Vagina (tissue), 2 donors: ENCODE measurements at regions not wholly inside any gene's neighbourhood (a gene's known extent, or its start where the extent isn't known, plus 50 kb on each side); places are given as distances from the start of the nearest gene placed in this dataset.

Experiments
- DNase-seq, 2 donors: peaks; one replicate each; pipeline ENCODE4 v3.0.0-alpha.2; 2017; ENCODE audit errors: extremely low spot score in 2 of 2
- H3K27ac ChIP-seq: fragments of 200-600 bp; sonication (generic); one replicate; pipeline ENCODE4 v1.5.1; 2019
- H3K27me3 ChIP-seq: fragments of 200-600 bp; sonication (generic); one replicate; pipeline ENCODE4 v1.5.1; 2019
- H3K36me3 ChIP-seq, 2 donors: fragments of 200-600 bp; sonication (generic); one replicate each; pipeline ENCODE4 v1.5.1; 2017 to 2019
- H3K4me1 ChIP-seq: fragments of 200-600 bp; sonication (generic); one replicate; pipeline ENCODE4 v1.5.1; 2019
- H3K4me3 ChIP-seq, 2 donors: fragments of 200-600 bp; sonication (generic); 1 replicate in 1 of 2; 2 replicates in 1 of 2; pipeline ENCODE4 v1.5.1; 2016 to 2019
- H3K9me3 ChIP-seq: fragments of 200-600 bp; sonication (generic); one replicate; pipeline ENCODE4 v1.5.1; 2019
- POLR2A ChIP-seq, 2 donors: fragments of 450-650 bp; IDR thresholded peaks; one replicate each; pipeline ENCODE4 v1.6.1; 2017; ENCODE audit warnings: antibody characterized with exemption in 2 of 2, mild to moderate bottlenecking in 2 of 2, moderate library complexity in 2 of 2
- POLR2AphosphoS5 ChIP-seq, 2 donors: sonication (generic); formaldehyde crosslinking; IDR thresholded peaks; one replicate each; pipeline ENCODE4 v1.9.0; 2017; ENCODE audit warnings: antibody characterized with exemption in 2 of 2, mild to moderate bottlenecking in 2 of 2, low read depth in 1 of 2; ENCODE audit not compliant: insufficient read depth in 1 of 2
- intact Hi-C: fragments of 100-400 bp; cut with DNase I; formaldehyde crosslinking; loops from one replicate; pipeline ENCODE4 v1.15.1; 2023
- TF ChIP-seq, protein P1 (sequence below), 3 experiments: fragments of 450-650 bp in 2 of 3; fragments of 200-600 bp in 1 of 3; sonication (generic) in 1 of 3; IDR thresholded peaks; one replicate each; pipeline ENCODE4 v1.5.1; 2017 to 2019; ENCODE audit warnings: antibody characterized with exemption in 3 of 3, mild to moderate bottlenecking in 2 of 3, moderate library complexity in 2 of 3

DNA sequence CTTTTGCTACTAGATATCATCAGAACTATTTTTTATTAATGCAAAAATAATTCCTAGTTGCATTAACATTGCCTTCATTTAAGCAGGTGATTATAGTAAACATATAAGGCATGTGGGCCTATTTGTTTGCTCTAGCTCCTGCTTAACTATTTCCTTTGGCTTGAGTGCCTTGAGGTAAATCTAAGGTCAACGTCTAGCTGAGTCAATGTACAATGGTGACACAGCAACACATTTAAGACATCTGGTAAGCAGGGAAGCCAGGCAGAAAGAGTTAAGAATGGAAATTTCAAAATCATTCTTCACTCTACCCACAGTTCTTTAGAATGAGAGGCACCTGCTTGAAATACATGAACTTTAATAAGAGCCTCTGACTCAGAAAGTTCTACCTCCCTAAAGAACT is 111.9 kb upstream of the FST start:
- Histone ChIP-seq H3K4me1 (no peaks in the 10 kb centered on the region), H3K36me3 (no peaks in the 10 kb centered on the region), H3K9me3 (no peaks in the 10 kb centered on the region), H3K27ac (no peak overlapping the region), H3K27me3 (no peaks in the 10 kb centered on the region), H3K4me3 (no peak overlapping the region)
- TF ChIP-seq POLR2A (IDR thresholded peaks at IDR 0.05) (no peak), POLR2AphosphoS5 (IDR thresholded peaks at IDR 0.05; ENCODE audit: insufficient read depth in 1 of 2, low read depth in 1 of 2) (no peak)
- TF ChIP-seq, protein P1, sequence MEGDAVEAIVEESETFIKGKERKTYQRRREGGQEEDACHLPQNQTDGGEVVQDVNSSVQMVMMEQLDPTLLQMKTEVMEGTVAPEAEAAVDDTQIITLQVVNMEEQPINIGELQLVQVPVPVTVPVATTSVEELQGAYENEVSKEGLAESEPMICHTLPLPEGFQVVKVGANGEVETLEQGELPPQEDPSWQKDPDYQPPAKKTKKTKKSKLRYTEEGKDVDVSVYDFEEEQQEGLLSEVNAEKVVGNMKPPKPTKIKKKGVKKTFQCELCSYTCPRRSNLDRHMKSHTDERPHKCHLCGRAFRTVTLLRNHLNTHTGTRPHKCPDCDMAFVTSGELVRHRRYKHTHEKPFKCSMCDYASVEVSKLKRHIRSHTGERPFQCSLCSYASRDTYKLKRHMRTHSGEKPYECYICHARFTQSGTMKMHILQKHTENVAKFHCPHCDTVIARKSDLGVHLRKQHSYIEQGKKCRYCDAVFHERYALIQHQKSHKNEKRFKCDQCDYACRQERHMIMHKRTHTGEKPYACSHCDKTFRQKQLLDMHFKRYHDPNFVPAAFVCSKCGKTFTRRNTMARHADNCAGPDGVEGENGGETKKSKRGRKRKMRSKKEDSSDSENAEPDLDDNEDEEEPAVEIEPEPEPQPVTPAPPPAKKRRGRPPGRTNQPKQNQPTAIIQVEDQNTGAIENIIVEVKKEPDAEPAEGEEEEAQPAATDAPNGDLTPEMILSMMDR (IDR thresholded peaks at IDR 0.05): no peak
- DNase-seq: no peak
- intact Hi-C loops: no loop called here

DNA sequence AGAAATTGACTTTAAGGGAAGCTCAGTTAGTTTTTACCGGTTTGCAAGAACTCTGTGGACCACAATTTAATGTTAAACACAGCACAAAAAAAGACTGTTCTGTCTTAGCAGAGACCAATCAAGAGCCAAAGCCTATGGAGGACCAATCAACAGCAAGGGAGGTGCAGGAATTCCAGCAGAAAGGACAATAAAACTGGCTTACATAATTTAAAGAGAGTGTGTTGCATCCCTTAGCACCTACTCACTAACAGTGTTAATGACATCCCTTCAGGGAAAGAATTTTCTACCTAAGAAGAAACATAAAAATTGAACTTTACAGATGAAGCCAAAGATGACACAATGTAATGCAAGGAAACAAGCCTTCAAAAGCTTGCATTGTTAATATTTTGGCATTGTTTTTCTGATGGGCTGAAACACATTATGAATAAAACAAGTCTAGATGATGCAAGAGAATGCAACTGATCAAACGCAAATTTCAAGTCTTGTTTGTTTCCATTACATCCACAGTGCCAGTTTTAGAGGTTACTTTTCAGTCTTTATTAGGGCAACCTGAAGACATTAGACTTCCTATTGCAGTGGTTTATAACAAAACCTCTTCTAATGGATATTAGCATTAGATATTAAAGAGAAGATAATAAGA is 111.3 kb upstream of the FST start:
- Histone ChIP-seq H3K36me3 (no peaks in the 10 kb centered on the region), H3K27ac (no peak overlapping the region), H3K9me3 (no peaks in the 10 kb centered on the region), H3K27me3 (no peaks in the 10 kb centered on the region), H3K4me1 (no peaks in the 10 kb centered on the region), H3K4me3 (no peak overlapping the region)
- TF ChIP-seq POLR2A (IDR thresholded peaks at IDR 0.05): no peak
- TF ChIP-seq, protein P1 (IDR thresholded peaks at IDR 0.05): no peak
- no peak for TF ChIP-seq POLR2AphosphoS5 (IDR thresholded peaks at IDR 0.05; ENCODE audit: insufficient read depth in 1 of 2, low read depth in 1 of 2)
- no peak for DNase-seq
- intact Hi-C loops: no loop called here

DNA sequence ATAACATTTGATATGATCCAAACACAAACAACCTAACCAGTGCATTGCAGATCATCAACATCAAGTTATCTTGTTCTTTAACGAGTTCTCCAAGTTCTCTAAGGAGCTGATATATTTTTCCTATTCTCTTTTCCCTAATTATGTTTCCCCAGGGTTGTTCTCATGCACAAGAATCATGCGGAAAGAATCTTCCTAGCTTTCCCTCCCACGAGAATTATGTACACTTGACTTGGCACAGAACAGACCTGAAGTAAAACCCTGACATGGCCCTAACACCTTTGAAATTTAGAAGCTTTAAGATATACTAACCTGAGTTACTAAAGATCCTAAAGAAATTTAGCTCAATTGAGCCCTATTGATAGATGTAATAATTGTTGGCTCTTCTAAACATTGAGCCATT is 110.7 kb upstream of the FST start:
- Histone ChIP-seq H3K4me1 (no peaks in the 10 kb centered on the region), H3K9me3 (no peaks in the 10 kb centered on the region), H3K36me3 (no peaks in the 10 kb centered on the region), H3K27ac (no peak overlapping the region), H3K4me3 (no peak overlapping the region), H3K27me3 (no peaks in the 10 kb centered on the region)
- TF ChIP-seq, protein P1 (IDR thresholded peaks at IDR 0.05): no peak
- TF ChIP-seq POLR2A (IDR thresholded peaks at IDR 0.05): no peak
- TF ChIP-seq POLR2AphosphoS5 (IDR thresholded peaks at IDR 0.05; ENCODE audit: insufficient read depth in 1 of 2, low read depth in 1 of 2): no peak
- intact Hi-C loops: no loop called here
- DNase-seq: no peak

DNA sequence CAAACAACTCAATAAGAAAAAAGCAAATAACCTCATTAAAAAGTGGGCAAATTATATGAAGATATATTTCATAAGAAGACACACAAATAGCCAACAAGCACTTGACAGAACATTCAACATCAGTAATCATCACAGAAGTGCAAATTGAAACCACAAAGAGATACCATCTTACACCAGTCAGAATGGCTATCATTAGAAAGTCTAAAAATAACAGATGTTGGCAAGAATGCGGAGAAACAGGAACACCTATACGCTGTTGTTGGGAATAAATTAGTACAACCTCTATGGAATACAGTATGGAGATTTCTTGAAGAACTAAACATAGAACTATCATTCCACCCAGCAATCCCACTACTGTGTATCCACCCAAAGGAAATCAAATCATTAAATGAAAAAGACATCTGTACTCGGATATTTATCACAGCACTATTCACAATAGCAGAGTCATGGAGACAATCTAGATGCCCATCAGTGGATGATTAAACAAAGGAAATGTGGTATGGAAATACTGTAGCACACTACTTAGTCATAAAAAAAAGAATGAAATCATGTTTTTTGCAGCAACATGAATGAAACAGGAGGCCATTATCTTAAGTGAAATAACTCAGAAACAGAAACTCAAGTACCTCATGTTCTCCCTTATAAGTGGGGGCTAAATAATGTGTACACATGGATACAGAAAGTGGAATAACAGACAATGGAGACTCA is 106.8 kb upstream of the FST start:
- intact Hi-C loops: no loop called here

More for the DNA sequence above, 106.8 kb upstream of the FST start:
- no peak for DNase-seq
- Histone ChIP-seq H3K9me3 (no peaks in the 10 kb centered on the region), H3K4me1 (no peaks in the 10 kb centered on the region), H3K36me3 (no peaks in the 10 kb centered on the region), H3K4me3 (no peak overlapping the region), H3K27me3 (no peaks in the 10 kb centered on the region), H3K27ac (no peak overlapping the region)
- TF ChIP-seq POLR2A (IDR thresholded peaks at IDR 0.05) (no peak), POLR2AphosphoS5 (IDR thresholded peaks at IDR 0.05; ENCODE audit: insufficient read depth in 1 of 2, low read depth in 1 of 2) (no peak)
- TF ChIP-seq, protein P1 (IDR thresholded peaks at IDR 0.05): no peak
